ENCODE measurements at regions not wholly inside any gene's neighbourhood (a gene's known extent, or its start where the extent isn't known, plus 50 kb on each side); places are given as distances from the start of the nearest gene placed in this dataset.

- no peak overlapping the region for H3K9ac ChIP-seq (ENCODE audit: low read length)
- no CpG with 5 or more reads among the region's 3 CpGs for WGBS (ENCODE audit: extremely low coverage, insufficient coverage, insufficient read length)
- H3K36me3 ChIP-seq (ENCODE audit: control insufficient read depth in 1 of 2, insufficient read depth in 2 of 2, low read length in 2 of 2), result no peaks in the 10 kb centered on the region
- no peak for DNase-seq
- no peak overlapping the region for H2BK5ac ChIP-seq (ENCODE audit: low read depth, low read length, poor library complexity)
- no peak overlapping the region for H2BK120ac ChIP-seq (ENCODE audit: insufficient read depth, low read length, poor library complexity)
- no peak overlapping the region for H3K14ac ChIP-seq (ENCODE audit: low read length)
- H2AFZ ChIP-seq (ENCODE audit: insufficient read depth, low read length, poor library complexity), result no peak overlapping the region
- H3K79me2 ChIP-seq (ENCODE audit: control insufficient read depth, insufficient read depth, low read length, poor library complexity), result no peaks in the 10 kb centered on the region
- H3K27me3 ChIP-seq (ENCODE audit: insufficient read depth, low read length), result no peaks in the 10 kb centered on the region
- H4K91ac ChIP-seq (ENCODE audit: low read depth, low read length), result no peak overlapping the region
- H2AK5ac ChIP-seq (ENCODE audit: low read length), result no peak overlapping the region
- H2BK12ac ChIP-seq (ENCODE audit: low read length), result no peak overlapping the region
- H4K12ac ChIP-seq (ENCODE audit: low read depth, low read length), result no peak overlapping the region
- no peak overlapping the region for H3K4me2 ChIP-seq (ENCODE audit: low read length)
- H3K4me3 ChIP-seq (ENCODE audit: low read depth, low read length), result no peak overlapping the region
- peaks cover 3% of the 10 kb centered on the region for H3K9me3 ChIP-seq (ENCODE audit: insufficient read depth, low read depth, low read length)
- no peak overlapping the region for H3K23ac ChIP-seq (ENCODE audit: low read length)
- no peak overlapping the region for H4K8ac ChIP-seq (ENCODE audit: low read depth, low read length)
- no peaks in the 10 kb centered on the region for H3K79me1 ChIP-seq (ENCODE audit: low read length)
- H3K4me1 ChIP-seq (ENCODE audit: control insufficient read depth in 1 of 2, insufficient read depth in 2 of 2, low read length in 2 of 2), result no peaks in the 10 kb centered on the region
- no peak overlapping the region for H3K18ac ChIP-seq (ENCODE audit: low read length)
- no peak overlapping the region for H3K4ac ChIP-seq (ENCODE audit: low read depth, low read length)
- no peak overlapping the region for H3K27ac ChIP-seq (ENCODE audit: low read depth, low read length)
Measured at GRCh38 chr10:84696610-84697009, 368.2 kb downstream of the CCSER2 start.

GRCh38 chr10:84698989-84699388 lies 370.6 kb downstream of the CCSER2 start:
- no peak overlapping the region for H3K14ac ChIP-seq (ENCODE audit: low read length)
- no peak overlapping the region for H3K18ac ChIP-seq (ENCODE audit: low read length)
- no peak overlapping the region for H3K27ac ChIP-seq (ENCODE audit: low read depth, low read length)
- no peak overlapping the region for H4K91ac ChIP-seq (ENCODE audit: low read depth, low read length)
- H3K79me2 ChIP-seq (ENCODE audit: control insufficient read depth, insufficient read depth, low read length, poor library complexity), result no peaks in the 10 kb centered on the region
- H2BK120ac ChIP-seq (ENCODE audit: insufficient read depth, low read length, poor library complexity), result no peak overlapping the region
- H3K9ac ChIP-seq (ENCODE audit: low read length), result no peak overlapping the region
- no peak overlapping the region for H2AK5ac ChIP-seq (ENCODE audit: low read length)
- no peaks in the 10 kb centered on the region for H3K36me3 ChIP-seq (ENCODE audit: control insufficient read depth in 1 of 2, insufficient read depth in 2 of 2, low read length in 2 of 2)
- no peak for DNase-seq
- H3K9me3 ChIP-seq (ENCODE audit: insufficient read depth, low read depth, low read length), result peaks cover 2% of the 10 kb centered on the region
- no peak overlapping the region for H3K23ac ChIP-seq (ENCODE audit: low read length)
- no peak overlapping the region for H4K8ac ChIP-seq (ENCODE audit: low read depth, low read length)
- no peaks in the 10 kb centered on the region for H3K79me1 ChIP-seq (ENCODE audit: low read length)
- H4K12ac ChIP-seq (ENCODE audit: low read depth, low read length), result no peak overlapping the region
- no peaks in the 10 kb centered on the region for H3K4me1 ChIP-seq (ENCODE audit: control insufficient read depth in 1 of 2, insufficient read depth in 2 of 2, low read length in 2 of 2)
- no peak overlapping the region for H3K4me3 ChIP-seq (ENCODE audit: low read depth, low read length)
- H3K4me2 ChIP-seq (ENCODE audit: low read length), result no peak overlapping the region
- no peak overlapping the region for H2BK5ac ChIP-seq (ENCODE audit: low read depth, low read length, poor library complexity)
- no peaks in the 10 kb centered on the region for H3K27me3 ChIP-seq (ENCODE audit: insufficient read depth, low read length)
- no peak overlapping the region for H3K4ac ChIP-seq (ENCODE audit: low read depth, low read length)
- no peak overlapping the region for H2AFZ ChIP-seq (ENCODE audit: insufficient read depth, low read length, poor library complexity)
- H2BK12ac ChIP-seq (ENCODE audit: low read length), result no peak overlapping the region
- no CpG with 5 or more reads among the region's 1 CpG for WGBS (ENCODE audit: extremely low coverage, insufficient coverage, insufficient read length)

GRCh38 chr10:84700668-84701369 lies 372.4 kb downstream of the CCSER2 start:
- no peaks in the 10 kb centered on the region for H3K79me2 ChIP-seq (ENCODE audit: control insufficient read depth, insufficient read depth, low read length, poor library complexity)
- no peaks in the 10 kb centered on the region for H3K36me3 ChIP-seq (ENCODE audit: control insufficient read depth in 1 of 2, insufficient read depth in 2 of 2, low read length in 2 of 2)
- H3K27ac ChIP-seq (ENCODE audit: low read depth, low read length), result no peak overlapping the region
- H3K4me3 ChIP-seq (ENCODE audit: low read depth, low read length), result no peak overlapping the region
- no CpG with 5 or more reads among the region's 4 CpGs for WGBS (ENCODE audit: extremely low coverage, insufficient coverage, insufficient read length)
- H4K8ac ChIP-seq (ENCODE audit: low read depth, low read length), result no peak overlapping the region
- no peak overlapping the region for H2AK5ac ChIP-seq (ENCODE audit: low read length)
- no peaks in the 10 kb centered on the region for H3K27me3 ChIP-seq (ENCODE audit: insufficient read depth, low read length)
- H4K91ac ChIP-seq (ENCODE audit: low read depth, low read length), result no peak overlapping the region
- no peaks in the 10 kb centered on the region for H3K79me1 ChIP-seq (ENCODE audit: low read length)
- H3K23ac ChIP-seq (ENCODE audit: low read length), result no peak overlapping the region
- H3K14ac ChIP-seq (ENCODE audit: low read length), result no peak overlapping the region
- H2BK120ac ChIP-seq (ENCODE audit: insufficient read depth, low read length, poor library complexity), result no peak overlapping the region
- H3K4me1 ChIP-seq (ENCODE audit: control insufficient read depth in 1 of 2, insufficient read depth in 2 of 2, low read length in 2 of 2), result no peaks in the 10 kb centered on the region
- H3K9me3 ChIP-seq (ENCODE audit: insufficient read depth, low read depth, low read length), result peaks cover 2% of the 10 kb centered on the region
- H4K12ac ChIP-seq (ENCODE audit: low read depth, low read length), result no peak overlapping the region
- H3K18ac ChIP-seq (ENCODE audit: low read length), result no peak overlapping the region
- no peak overlapping the region for H3K4me2 ChIP-seq (ENCODE audit: low read length)
- H2BK12ac ChIP-seq (ENCODE audit: low read length), result no peak overlapping the region
- no peak overlapping the region for H3K9ac ChIP-seq (ENCODE audit: low read length)
- no peak overlapping the region for H2BK5ac ChIP-seq (ENCODE audit: low read depth, low read length, poor library complexity)
- no peak overlapping the region for H3K4ac ChIP-seq (ENCODE audit: low read depth, low read length)
- no peak for DNase-seq
- H2AFZ ChIP-seq (ENCODE audit: insufficient read depth, low read length, poor library complexity), result no peak overlapping the region

GRCh38 chr10:84701370-84701720 lies 373.0 kb downstream of the CCSER2 start:
- no peak overlapping the region for H4K12ac ChIP-seq (ENCODE audit: low read depth, low read length)
- no peak overlapping the region for H3K9ac ChIP-seq (ENCODE audit: low read length)
- no peak overlapping the region for H3K4me3 ChIP-seq (ENCODE audit: low read depth, low read length)
- no peak overlapping the region for H3K23ac ChIP-seq (ENCODE audit: low read length)
- H3K9me3 ChIP-seq (ENCODE audit: insufficient read depth, low read depth, low read length), result peaks cover 2% of the 10 kb centered on the region
- no peak overlapping the region for H4K91ac ChIP-seq (ENCODE audit: low read depth, low read length)
- no peaks in the 10 kb centered on the region for H3K79me1 ChIP-seq (ENCODE audit: low read length)
- H2BK12ac ChIP-seq (ENCODE audit: low read length), result no peak overlapping the region
- H3K27me3 ChIP-seq (ENCODE audit: insufficient read depth, low read length), result no peaks in the 10 kb centered on the region
- no peak for DNase-seq
- no peaks in the 10 kb centered on the region for H3K4me1 ChIP-seq (ENCODE audit: control insufficient read depth in 1 of 2, insufficient read depth in 2 of 2, low read length in 2 of 2)
- H3K4me2 ChIP-seq (ENCODE audit: low read length), result no peak overlapping the region
- H3K18ac ChIP-seq (ENCODE audit: low read length), result no peak overlapping the region
- H2AFZ ChIP-seq (ENCODE audit: insufficient read depth, low read length, poor library complexity), result no peak overlapping the region
- H2AK5ac ChIP-seq (ENCODE audit: low read length), result no peak overlapping the region
- H3K14ac ChIP-seq (ENCODE audit: low read length), result no peak overlapping the region
- H4K8ac ChIP-seq (ENCODE audit: low read depth, low read length), result no peak overlapping the region
- no CpG with 5 or more reads among the region's 3 CpGs for WGBS (ENCODE audit: extremely low coverage, insufficient coverage, insufficient read length)
- H3K27ac ChIP-seq (ENCODE audit: low read depth, low read length), result no peak overlapping the region
- no peak overlapping the region for H3K4ac ChIP-seq (ENCODE audit: low read depth, low read length)
- no peaks in the 10 kb centered on the region for H3K79me2 ChIP-seq (ENCODE audit: control insufficient read depth, insufficient read depth, low read length, poor library complexity)
- no peak overlapping the region for H2BK120ac ChIP-seq (ENCODE audit: insufficient read depth, low read length, poor library complexity)
- H3K36me3 ChIP-seq (ENCODE audit: control insufficient read depth in 1 of 2, insufficient read depth in 2 of 2, low read length in 2 of 2), result no peaks in the 10 kb centered on the region
- H2BK5ac ChIP-seq (ENCODE audit: low read depth, low read length, poor library complexity), result no peak overlapping the region
